SK-N-SH treated with all-trans-retinoic acid at 6 μM for 48 hours (cell line): ENCODE measurements at regions not wholly inside any gene's neighbourhood (a gene's known extent, or its start where the extent isn't known, plus 50 kb on each side); places are given as distances from the start of the nearest gene placed in this dataset.

Source experiments
- ATAC-seq: fragments of 200-7000 bp; cut with Tn5 transposase; 3 replicates; pipeline ENCODE4 v1.9.1; 2020; ENCODE audit warnings: mild to moderate bottlenecking, moderate library complexity
- ARNTL ChIP-seq: fragments of 450-650 bp; formaldehyde crosslinking; IDR thresholded peaks from 2 replicates; pipeline ENCODE4 v1.5.0; 2020; ENCODE audit warnings: low read depth, mild to moderate bottlenecking, moderate library complexity, borderline replicate concordance
- BACH2 ChIP-seq: fragments of 250-450 bp; sonication (Bioruptor Pico); IDR thresholded peaks from 2 replicates; pipeline ENCODE4 v1.9.0; 2021; ENCODE audit warnings: mild to moderate bottlenecking, borderline replicate concordance
- CSDC2 ChIP-seq: fragments of 250-450 bp; sonication (Bioruptor Pico); IDR thresholded peaks from 2 replicates; pipeline ENCODE4 v1.5.0; 2020; ENCODE audit warnings: mild to moderate bottlenecking, moderate library complexity
- ESRRG ChIP-seq: fragments of 250-450 bp; sonication (Bioruptor Pico); IDR thresholded peaks from 2 replicates; pipeline ENCODE4 v1.6.1; 2021; ENCODE audit warnings: mild to moderate bottlenecking
- GLIS3 ChIP-seq: fragments of 250-450 bp; sonication (Bioruptor Pico); IDR thresholded peaks from 2 replicates; pipeline ENCODE4 v1.5.0; 2020; ENCODE audit warnings: mild to moderate bottlenecking, moderate library complexity
- ISL1 ChIP-seq: fragments of 250-450 bp; sonication (Bioruptor Pico); IDR thresholded peaks from 2 replicates; pipeline ENCODE4 v2.1.2; 2022; ENCODE audit warnings: mild to moderate bottlenecking, moderate library complexity
- OSR1 ChIP-seq: fragments of 250-450 bp; sonication (Bioruptor Pico); IDR thresholded peaks from 2 replicates; pipeline ENCODE4 v1.8.0; 2022; ENCODE audit warnings: moderate library complexity, mild to moderate bottlenecking, inconsistent platforms
- PPARA ChIP-seq: fragments of 250-450 bp; sonication (Bioruptor Pico); IDR thresholded peaks from 2 replicates; pipeline ENCODE4 v1.5.0; 2020; ENCODE audit warnings: mild to moderate bottlenecking, borderline replicate concordance
- RARB ChIP-seq: fragments of 250-450 bp; sonication (Bioruptor Pico); IDR thresholded peaks from 2 replicates; pipeline ENCODE4 v1.8.0; 2021; ENCODE audit warnings: mild to moderate bottlenecking, moderate library complexity
- TCF4 ChIP-seq: fragments of 250-450 bp; sonication (Bioruptor Pico); IDR thresholded peaks from 2 replicates; pipeline ENCODE4 v1.8.0; 2021; ENCODE audit warnings: mild to moderate bottlenecking, moderate library complexity, borderline replicate concordance
- TOX ChIP-seq: fragments of 250-450 bp; sonication (Bioruptor Pico); IDR thresholded peaks from 2 replicates; pipeline ENCODE4 v1.8.0; 2021; ENCODE audit warnings: mild to moderate bottlenecking, moderate library complexity, borderline replicate concordance
- ZC3H10 ChIP-seq: fragments of 250-450 bp; sonication (Bioruptor Pico); IDR thresholded peaks from 2 replicates; pipeline ENCODE4 v1.5.1; 2021; ENCODE audit warnings: mild to moderate bottlenecking, moderate library complexity
- ZFP3 ChIP-seq: fragments of 250-450 bp; sonication (Bioruptor Pico); IDR thresholded peaks from 2 replicates; pipeline ENCODE4 v1.5.0; 2020; ENCODE audit warnings: mild to moderate bottlenecking, moderate library complexity
- ZFP30 ChIP-seq: fragments of 450-650 bp; formaldehyde crosslinking; IDR thresholded peaks from 2 replicates; pipeline ENCODE4 v1.5.0; 2022; ENCODE audit warnings: mild to moderate bottlenecking, moderate library complexity
- ZNF565 ChIP-seq: fragments of 450-650 bp; formaldehyde crosslinking; conservative IDR thresholded peaks from 2 replicates; pipeline ENCODE4 v1.5.0; 2020; ENCODE audit warnings: low read depth, mild to moderate bottlenecking, moderate library complexity
- ZNF8 ChIP-seq: fragments of 450-650 bp; formaldehyde crosslinking; IDR thresholded peaks from 2 replicates; pipeline ENCODE4 v1.5.0; 2020; ENCODE audit warnings: mild to moderate bottlenecking, moderate library complexity
- TF ChIP-seq, protein P1 (sequence below): fragments of 250-450 bp; sonication (Bioruptor Pico); IDR thresholded peaks from 2 replicates; pipeline ENCODE4 v1.5.1; 2021; ENCODE audit warnings: mild to moderate bottlenecking, moderate library complexity
- TF ChIP-seq, protein P2 (sequence below): fragments of 250-450 bp; sonication (Bioruptor Pico); IDR thresholded peaks from 2 replicates; pipeline ENCODE4 v1.5.0; 2020; ENCODE audit warnings: mild to moderate bottlenecking, moderate library complexity
- TF ChIP-seq, protein P3 (sequence below): fragments of 250-450 bp; sonication (Bioruptor Pico); IDR thresholded peaks from 2 replicates; pipeline ENCODE4 v1.8.0; 2021; ENCODE audit warnings: low read depth, mild to moderate bottlenecking, moderate library complexity, borderline replicate concordance
- TF ChIP-seq, protein P4 (sequence below): fragments of 250-450 bp; sonication (Bioruptor Pico); IDR thresholded peaks from 2 replicates; pipeline ENCODE4 v1.5.1; 2020; ENCODE audit warnings: low read depth, mild to moderate bottlenecking, moderate library complexity
- TF ChIP-seq, protein P5 (sequence below): fragments of 250-450 bp; sonication (Bioruptor Pico); IDR thresholded peaks from 2 replicates; pipeline ENCODE4 v1.8.0; 2020; ENCODE audit warnings: mild to moderate bottlenecking, moderate library complexity, borderline replicate concordance

DNA sequence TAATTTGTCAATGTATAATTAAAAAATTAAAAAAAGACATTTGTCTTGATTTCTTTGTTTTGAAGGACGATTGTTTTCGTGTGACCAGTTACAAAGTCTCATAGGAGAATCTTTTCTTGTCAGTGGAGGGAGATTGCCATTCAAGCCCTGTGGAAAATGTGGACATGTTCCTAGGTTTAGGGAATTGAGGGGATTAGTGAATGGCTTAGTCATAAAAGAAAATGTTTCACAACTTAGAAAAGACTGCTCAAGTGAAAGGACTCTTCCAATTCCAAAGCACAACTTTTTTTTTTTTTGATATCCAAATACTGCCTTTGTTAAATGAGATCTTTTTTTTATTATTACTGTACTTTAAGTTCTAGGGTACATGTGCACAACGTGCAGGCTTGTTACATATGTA is 140.7 kb upstream of the HABP2 start:
- TF ChIP-seq TOX (CRISPR knock-in tag) (no peak), TCF4 (CRISPR knock-in tag) (no peak), ISL1 (CRISPR knock-in tag) (no peak), PPARA (CRISPR knock-in tag) (no peak), ZFP3 (CRISPR knock-in tag) (no peak), ESRRG (CRISPR knock-in tag) (no peak), RARB (CRISPR knock-in tag) (no peak), CSDC2 (CRISPR knock-in tag) (no peak), ZNF8 (no peak), GLIS3 (CRISPR knock-in tag) (no peak), ZFP30 (no peak), ZC3H10 (CRISPR knock-in tag) (no peak), BACH2 (CRISPR knock-in tag) (no peak), ZNF565 (CRISPR knock-in tag) (no peak)
- TF ChIP-seq, protein P1, sequence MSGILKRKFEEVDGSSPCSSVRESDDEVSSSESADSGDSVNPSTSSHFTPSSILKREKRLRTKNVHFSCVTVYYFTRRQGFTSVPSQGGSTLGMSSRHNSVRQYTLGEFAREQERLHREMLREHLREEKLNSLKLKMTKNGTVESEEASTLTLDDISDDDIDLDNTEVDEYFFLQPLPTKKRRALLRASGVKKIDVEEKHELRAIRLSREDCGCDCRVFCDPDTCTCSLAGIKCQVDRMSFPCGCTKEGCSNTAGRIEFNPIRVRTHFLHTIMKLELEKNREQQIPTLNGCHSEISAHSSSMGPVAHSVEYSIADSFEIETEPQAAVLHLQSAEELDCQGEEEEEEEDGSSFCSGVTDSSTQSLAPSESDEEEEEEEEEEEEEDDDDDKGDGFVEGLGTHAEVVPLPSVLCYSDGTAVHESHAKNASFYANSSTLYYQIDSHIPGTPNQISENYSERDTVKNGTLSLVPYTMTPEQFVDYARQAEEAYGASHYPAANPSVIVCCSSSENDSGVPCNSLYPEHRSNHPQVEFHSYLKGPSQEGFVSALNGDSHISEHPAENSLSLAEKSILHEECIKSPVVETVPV (CRISPR knock-in tag) = no peak
- TF ChIP-seq, protein P2, sequence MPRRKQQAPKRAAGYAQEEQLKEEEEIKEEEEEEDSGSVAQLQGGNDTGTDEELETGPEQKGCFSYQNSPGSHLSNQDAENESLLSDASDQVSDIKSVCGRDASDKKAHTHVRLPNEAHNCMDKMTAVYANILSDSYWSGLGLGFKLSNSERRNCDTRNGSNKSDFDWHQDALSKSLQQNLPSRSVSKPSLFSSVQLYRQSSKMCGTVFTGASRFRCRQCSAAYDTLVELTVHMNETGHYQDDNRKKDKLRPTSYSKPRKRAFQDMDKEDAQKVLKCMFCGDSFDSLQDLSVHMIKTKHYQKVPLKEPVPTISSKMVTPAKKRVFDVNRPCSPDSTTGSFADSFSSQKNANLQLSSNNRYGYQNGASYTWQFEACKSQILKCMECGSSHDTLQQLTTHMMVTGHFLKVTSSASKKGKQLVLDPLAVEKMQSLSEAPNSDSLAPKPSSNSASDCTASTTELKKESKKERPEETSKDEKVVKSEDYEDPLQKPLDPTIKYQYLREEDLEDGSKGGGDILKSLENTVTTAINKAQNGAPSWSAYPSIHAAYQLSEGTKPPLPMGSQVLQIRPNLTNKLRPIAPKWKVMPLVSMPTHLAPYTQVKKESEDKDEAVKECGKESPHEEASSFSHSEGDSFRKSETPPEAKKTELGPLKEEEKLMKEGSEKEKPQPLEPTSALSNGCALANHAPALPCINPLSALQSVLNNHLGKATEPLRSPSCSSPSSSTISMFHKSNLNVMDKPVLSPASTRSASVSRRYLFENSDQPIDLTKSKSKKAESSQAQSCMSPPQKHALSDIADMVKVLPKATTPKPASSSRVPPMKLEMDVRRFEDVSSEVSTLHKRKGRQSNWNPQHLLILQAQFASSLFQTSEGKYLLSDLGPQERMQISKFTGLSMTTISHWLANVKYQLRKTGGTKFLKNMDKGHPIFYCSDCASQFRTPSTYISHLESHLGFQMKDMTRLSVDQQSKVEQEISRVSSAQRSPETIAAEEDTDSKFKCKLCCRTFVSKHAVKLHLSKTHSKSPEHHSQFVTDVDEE = no peak
- TF ChIP-seq, protein P3, sequence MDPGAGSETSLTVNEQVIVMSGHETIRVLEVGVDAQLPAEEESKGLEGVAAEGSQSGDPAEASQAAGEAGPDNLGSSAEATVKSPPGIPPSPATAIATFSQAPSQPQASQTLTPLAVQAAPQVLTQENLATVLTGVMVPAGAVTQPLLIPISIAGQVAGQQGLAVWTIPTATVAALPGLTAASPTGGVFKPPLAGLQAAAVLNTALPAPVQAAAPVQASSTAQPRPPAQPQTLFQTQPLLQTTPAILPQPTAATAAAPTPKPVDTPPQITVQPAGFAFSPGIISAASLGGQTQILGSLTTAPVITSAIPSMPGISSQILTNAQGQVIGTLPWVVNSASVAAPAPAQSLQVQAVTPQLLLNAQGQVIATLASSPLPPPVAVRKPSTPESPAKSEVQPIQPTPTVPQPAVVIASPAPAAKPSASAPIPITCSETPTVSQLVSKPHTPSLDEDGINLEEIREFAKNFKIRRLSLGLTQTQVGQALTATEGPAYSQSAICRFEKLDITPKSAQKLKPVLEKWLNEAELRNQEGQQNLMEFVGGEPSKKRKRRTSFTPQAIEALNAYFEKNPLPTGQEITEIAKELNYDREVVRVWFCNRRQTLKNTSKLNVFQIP (CRISPR knock-in tag) = no peak
- no peak for ATAC-seq

DNA sequence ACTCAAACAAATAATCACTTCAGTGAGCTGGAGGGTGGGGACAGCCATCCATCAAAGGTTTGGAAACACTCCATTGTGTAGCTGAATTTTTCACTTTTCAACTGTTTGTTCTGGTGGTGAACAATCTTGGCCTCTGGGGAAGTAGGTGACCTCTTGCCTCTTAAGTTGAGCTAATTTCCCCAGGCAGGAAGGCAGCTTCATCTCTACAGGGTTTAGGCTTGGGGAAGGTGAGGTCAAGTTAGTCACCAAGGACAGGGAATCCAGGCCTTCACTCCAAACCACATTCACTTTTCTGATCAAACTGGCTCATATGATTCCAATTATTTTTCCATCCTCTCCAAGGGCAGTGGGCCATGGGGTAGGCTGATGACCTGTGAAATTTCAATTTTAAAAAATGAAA is 138.3 kb upstream of the HABP2 start:
- ATAC-seq = no peak
- TF ChIP-seq RARB (CRISPR knock-in tag) = no peak
- no peak for TF ChIP-seq CSDC2 (CRISPR knock-in tag)
- TF ChIP-seq TCF4 (CRISPR knock-in tag) = no peak
- TF ChIP-seq OSR1 (CRISPR knock-in tag) = no peak
- TF ChIP-seq ZFP30 = no peak
- TF ChIP-seq, protein P2 = no peak
- TF ChIP-seq ZC3H10 (CRISPR knock-in tag) = no peak
- no peak for TF ChIP-seq ZNF8
- no peak for TF ChIP-seq ISL1 (CRISPR knock-in tag)
- no peak for TF ChIP-seq ESRRG (CRISPR knock-in tag)
- TF ChIP-seq, protein P3 (CRISPR knock-in tag) = no peak
- TF ChIP-seq, protein P4, sequence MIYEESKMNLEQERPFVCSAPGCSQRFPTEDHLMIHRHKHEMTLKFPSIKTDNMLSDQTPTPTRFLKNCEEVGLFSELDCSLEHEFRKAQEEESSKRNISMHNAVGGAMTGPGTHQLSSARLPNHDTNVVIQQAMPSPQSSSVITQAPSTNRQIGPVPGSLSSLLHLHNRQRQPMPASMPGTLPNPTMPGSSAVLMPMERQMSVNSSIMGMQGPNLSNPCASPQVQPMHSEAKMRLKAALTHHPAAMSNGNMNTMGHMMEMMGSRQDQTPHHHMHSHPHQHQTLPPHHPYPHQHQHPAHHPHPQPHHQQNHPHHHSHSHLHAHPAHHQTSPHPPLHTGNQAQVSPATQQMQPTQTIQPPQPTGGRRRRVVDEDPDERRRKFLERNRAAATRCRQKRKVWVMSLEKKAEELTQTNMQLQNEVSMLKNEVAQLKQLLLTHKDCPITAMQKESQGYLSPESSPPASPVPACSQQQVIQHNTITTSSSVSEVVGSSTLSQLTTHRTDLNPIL (CRISPR knock-in tag) = no peak
- no peak for TF ChIP-seq ZNF565 (CRISPR knock-in tag)
- TF ChIP-seq, protein P5, sequence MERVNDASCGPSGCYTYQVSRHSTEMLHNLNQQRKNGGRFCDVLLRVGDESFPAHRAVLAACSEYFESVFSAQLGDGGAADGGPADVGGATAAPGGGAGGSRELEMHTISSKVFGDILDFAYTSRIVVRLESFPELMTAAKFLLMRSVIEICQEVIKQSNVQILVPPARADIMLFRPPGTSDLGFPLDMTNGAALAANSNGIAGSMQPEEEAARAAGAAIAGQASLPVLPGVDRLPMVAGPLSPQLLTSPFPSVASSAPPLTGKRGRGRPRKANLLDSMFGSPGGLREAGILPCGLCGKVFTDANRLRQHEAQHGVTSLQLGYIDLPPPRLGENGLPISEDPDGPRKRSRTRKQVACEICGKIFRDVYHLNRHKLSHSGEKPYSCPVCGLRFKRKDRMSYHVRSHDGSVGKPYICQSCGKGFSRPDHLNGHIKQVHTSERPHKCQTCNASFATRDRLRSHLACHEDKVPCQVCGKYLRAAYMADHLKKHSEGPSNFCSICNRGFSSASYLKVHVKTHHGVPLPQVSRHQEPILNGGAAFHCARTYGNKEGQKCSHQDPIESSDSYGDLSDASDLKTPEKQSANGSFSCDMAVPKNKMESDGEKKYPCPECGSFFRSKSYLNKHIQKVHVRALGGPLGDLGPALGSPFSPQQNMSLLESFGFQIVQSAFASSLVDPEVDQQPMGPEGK (CRISPR knock-in tag) = no peak
- no peak for TF ChIP-seq GLIS3 (CRISPR knock-in tag)
- TF ChIP-seq ARNTL (CRISPR knock-in tag) = no peak
- TF ChIP-seq, protein P1 (CRISPR knock-in tag) = no peak
- no peak for TF ChIP-seq ZFP3 (CRISPR knock-in tag)
- TF ChIP-seq PPARA (CRISPR knock-in tag) = no peak
